HEK293 (cell line): ENCODE measurements at regions not wholly inside any gene's neighbourhood (a gene's known extent, or its start where the extent isn't known, plus 50 kb on each side); places are given as distances from the start of the nearest gene placed in this dataset.

Experiments
- AEBP2 ChIP-seq: fragments of 450-650 bp; formaldehyde crosslinking; IDR thresholded peaks from 2 replicates; pipeline ENCODE4 v1.5.1; 2016; ENCODE audit warnings: missing biosample characterization, missing genetic modification characterization, borderline replicate concordance
- CTCF ChIP-seq: fragments of 450-650 bp; formaldehyde crosslinking; IDR thresholded peaks from 2 replicates; pipeline ENCODE4 v1.5.1; 2016; ENCODE audit warnings: missing biosample characterization, missing genetic modification characterization
- EGR2 ChIP-seq: fragments of 450-650 bp; formaldehyde crosslinking; IDR thresholded peaks from 2 replicates; pipeline ENCODE4 v1.5.1; 2016; ENCODE audit warnings: low read depth, missing biosample characterization, missing genetic modification characterization

DNA sequence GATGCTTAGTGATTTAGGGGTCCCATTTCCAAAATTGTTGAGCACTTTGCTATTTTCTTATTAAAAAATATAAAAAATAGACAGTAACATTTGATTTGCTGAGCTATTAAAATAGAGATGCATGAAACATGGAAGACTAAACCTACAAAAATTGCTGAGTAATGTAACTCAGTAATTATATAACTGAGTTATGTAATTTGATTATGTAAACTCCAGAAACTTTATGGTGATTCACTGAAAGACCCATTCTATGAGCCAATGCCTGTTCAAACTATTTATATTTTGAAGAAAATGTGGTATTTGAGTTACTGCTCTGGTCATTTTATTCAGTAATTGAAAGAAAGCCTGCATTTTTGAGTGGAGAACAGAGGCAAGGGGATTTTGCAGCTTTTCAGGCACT is 1221.5 kb upstream of the ALCAM start:
- TF ChIP-seq CTCF: no peak
- no peak for TF ChIP-seq EGR2 (tag by site-specific recombination)
- no peak for TF ChIP-seq AEBP2 (tag by site-specific recombination)
